IMR-90 (cell line): ENCODE measurements at regions not wholly inside any gene's neighbourhood (a gene's known extent, or its start where the extent isn't known, plus 50 kb on each side); places are given as distances from the start of the nearest gene placed in this dataset.

Experiments used
- ATAC-seq: fragments of 200-7000 bp; cut with Tn5 transposase; 2 replicates; pipeline ENCODE4 v1.9.1; 2020; ENCODE audit warnings: low read depth, mild to moderate bottlenecking, moderate library complexity
- BruUV-seq: library from RNA; stranded (reverse); fragments of 400-500 nt; replicated peaks from 2 replicates; lab custom pipeline; 2021; lab: Mats Ljungman, UMichigan
- CTCF ChIA-PET: fragments of 300-600 bp; formaldehyde crosslinking; extraction: SDS; loops from one replicate; lab custom pipeline; 2021; ENCODE audit warnings: antibody characterized with exemption; lab: Yijun Ruan, JAX
- POLR2A ChIA-PET: fragments of 300-600 bp; sonication (Branson Sonifier 250); formaldehyde crosslinking; loops from one replicate; lab custom pipeline; 2022; ENCODE audit warnings: antibody characterized with exemption; ENCODE audit not compliant: unreplicated experiment; lab: Charles Lee
- DNase-seq: peaks from one replicate; pipeline ENCODE4 v3.0.0; 2013
- H2AFZ ChIP-seq: replicated peaks from 2 replicates; pipeline ENCODE3; 2013; ENCODE audit warnings: low read length, mild to moderate bottlenecking; ENCODE audit not compliant: poor library complexity
- H2AK5ac ChIP-seq: 2 replicates; pipeline ENCODE4 v1.6.1; 2013; ENCODE audit warnings: low read depth, low read length, inconsistent platforms
- H2AK9ac ChIP-seq: replicated peaks from 2 replicates; pipeline ENCODE3; 2013; ENCODE audit warnings: mild to moderate bottlenecking, low read depth, low read length, moderate library complexity; ENCODE audit not compliant: poor library complexity
- H2BK120ac ChIP-seq: 2 replicates; pipeline ENCODE4 v1.6.1; 2013; ENCODE audit warnings: low read depth, low read length, inconsistent platforms
- H2BK15ac ChIP-seq: 3 replicates; pipeline ENCODE4 v1.6.1; 2013; ENCODE audit warnings: low read depth, low read length, inconsistent platforms
- H2BK20ac ChIP-seq: 2 replicates; pipeline ENCODE4 v1.6.1; 2013; ENCODE audit warnings: low read depth, mild to moderate bottlenecking, inconsistent platforms, low read length, moderate library complexity
- H2BK5ac ChIP-seq: 2 replicates; pipeline ENCODE4 v1.6.1; 2013; ENCODE audit warnings: mild to moderate bottlenecking, low read depth, low read length, inconsistent platforms; ENCODE audit not compliant: poor library complexity, severe bottlenecking
- H3K14ac ChIP-seq: replicated peaks from 2 replicates; pipeline ENCODE4 v1.6.1; 2013; ENCODE audit warnings: low read depth, low read length, inconsistent platforms
- H3K18ac ChIP-seq: 2 replicates; pipeline ENCODE4 v1.6.1; 2013; ENCODE audit warnings: low read depth, low read length, control low read depth
- H3K23ac ChIP-seq: 2 replicates; pipeline ENCODE4 v1.6.1; 2013; ENCODE audit warnings: low read depth, low read length, inconsistent platforms
- H3K27ac ChIP-seq: 2 replicates; pipeline ENCODE4 v1.5.1; 2013; ENCODE audit warnings: mild to moderate bottlenecking, control low read depth, low read length; ENCODE audit not compliant: insufficient read depth
- H3K27me3 ChIP-seq: 2 replicates; pipeline ENCODE4 v1.6.1; 2013; ENCODE audit warnings: low read length; ENCODE audit not compliant: control insufficient read depth, insufficient read depth
- H3K36me3 ChIP-seq: 2 replicates; pipeline ENCODE4 v1.6.1; 2013; ENCODE audit warnings: low read length, mixed read lengths; ENCODE audit not compliant: control insufficient read depth, insufficient read depth
- H3K4ac ChIP-seq: 2 replicates; pipeline ENCODE4 v1.6.1; 2013; ENCODE audit warnings: low read depth, low read length, inconsistent platforms
- H3K4me1 ChIP-seq: 2 replicates; pipeline ENCODE4 v1.6.1; 2013; ENCODE audit warnings: low read length, mixed read lengths; ENCODE audit not compliant: control insufficient read depth, insufficient read depth
- H3K4me2 ChIP-seq: 2 replicates; pipeline ENCODE4 v1.6.1; 2013; ENCODE audit warnings: low read depth, mild to moderate bottlenecking, control low read depth, low read length, moderate library complexity
- H3K4me3 ChIP-seq: 2 replicates; pipeline ENCODE4 v1.5.1; 2013; ENCODE audit warnings: low read depth, mild to moderate bottlenecking, control low read depth, low read length, moderate library complexity; ENCODE audit not compliant: insufficient read depth
- H3K56ac ChIP-seq: 2 replicates; pipeline ENCODE4 v1.6.1; 2013; ENCODE audit warnings: low read length, inconsistent platforms; ENCODE audit not compliant: insufficient read depth; ENCODE audit errors: extremely low read depth
- H3K79me1 ChIP-seq, 2 experiments: 2 replicates each; pipeline ENCODE4 v1.6.1; 2013; ENCODE audit warnings: low read length in 2 of 2, inconsistent platforms in 1 of 2, low read depth in 1 of 2
- H3K9ac ChIP-seq: 2 replicates; pipeline ENCODE4 v1.6.1; 2013; ENCODE audit warnings: low read depth, low read length, control low read depth
- H3K9me1 ChIP-seq: 2 replicates; pipeline ENCODE4 v1.6.1; 2013; ENCODE audit warnings: low read length, inconsistent platforms; ENCODE audit not compliant: insufficient read depth
- H3K9me3 ChIP-seq: 2 replicates; pipeline ENCODE4 v1.6.1; 2013; ENCODE audit warnings: low read length; ENCODE audit not compliant: control insufficient read depth, insufficient read depth
- H4K20me1 ChIP-seq: 2 replicates; pipeline ENCODE4 v1.6.1; 2013; ENCODE audit warnings: low read length, inconsistent platforms; ENCODE audit not compliant: insufficient read depth
- H4K5ac ChIP-seq: 2 replicates; pipeline ENCODE4 v1.6.1; 2013; ENCODE audit warnings: mild to moderate bottlenecking, low read depth, low read length, control low read depth
- H4K8ac ChIP-seq, 2 experiments: 2 replicates each; pipeline ENCODE4 v1.6.1; 2013; ENCODE audit warnings: low read depth in 2 of 2, low read length in 2 of 2, control low read depth in 1 of 2, inconsistent platforms in 1 of 2
- H4K91ac ChIP-seq: 2 replicates; pipeline ENCODE4 v1.6.1; 2013; ENCODE audit warnings: low read depth, low read length, inconsistent platforms; ENCODE audit not compliant: insufficient read depth
- RCOR1 ChIP-seq: IDR thresholded peaks from 2 replicates; pipeline ENCODE4 v1.6.1; 2012; ENCODE audit warnings: mild to moderate bottlenecking, low read length, improper control_type of control experiment; ENCODE audit not compliant: insufficient replicate concordance
- USF2 ChIP-seq: fragments of 150-350 bp; IDR thresholded peaks from 2 replicates; pipeline ENCODE4 v1.6.1; 2017; ENCODE audit warnings: mild to moderate bottlenecking, antibody characterized with exemption, low read length, low read depth
- WGBS, 2 experiments: methylation state at CpG; one replicate each; pipeline versions ENCODE4 v1.1.5 to v1.1.7; 2013; ENCODE audit warnings: missing lambda C conversion rate in 2 of 2; ENCODE audit not compliant: insufficient read length in 1 of 2; ENCODE audit errors: extremely low coverage in 2 of 2; 5-methylcytosine and 5-hydroxymethylcytosine counted together
- dilution Hi-C: fragments of 300-500 bp; cut with HindIII; formaldehyde crosslinking; loops from one replicate; pipeline ENCODE4 v1.14.3; 2018; ENCODE audit warnings: low sequenced_read_pairs; ENCODE audit not compliant: unreplicated experiment
- in situ Hi-C: fragments of 300-500 bp; cut with MboI; formaldehyde crosslinking; loops from 3 replicates; pipeline ENCODE4 v1.14.3; 2019; ENCODE audit warnings: low sequenced_read_pairs, inconsistent platforms, mixed read lengths
- intact Hi-C: fragments of 100-400 bp; cut with micrococcal nuclease; formaldehyde crosslinking; loops from 2 replicates; pipeline ENCODE4 v1.10.0; 2022
- TF ChIP-seq, protein P1 (sequence below): conservative IDR thresholded peaks from 2 replicates; pipeline ENCODE4 v1.5.1; 2012; ENCODE audit warnings: mild to moderate bottlenecking, low read depth, low read length, improper control_type of control experiment

DNA sequence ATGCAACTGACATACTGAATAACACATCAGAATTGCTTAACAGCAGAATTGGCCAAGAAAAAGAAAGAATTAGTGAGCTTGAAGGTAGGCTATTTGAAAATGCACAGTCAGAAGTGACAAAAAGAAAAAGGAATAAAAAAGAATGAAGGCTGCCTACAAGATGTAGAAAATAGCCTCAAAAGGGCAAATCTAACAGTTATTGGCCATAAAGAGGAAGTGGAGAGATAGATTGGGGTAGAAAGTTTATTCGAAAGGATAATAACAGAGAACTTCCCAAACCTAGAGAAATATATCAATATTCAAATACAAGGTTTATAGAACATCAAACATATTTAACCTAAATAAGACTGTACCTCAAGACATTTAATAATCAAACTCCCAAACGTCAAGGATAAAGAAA lies 67.5 kb downstream of the ATP6V1G3 start:
- no peak overlapping the region for H3K23ac ChIP-seq
- no peak overlapping the region for H2BK5ac ChIP-seq
- no peak overlapping the region for H2BK20ac ChIP-seq
- ChIA-PET POLR2A (no interaction called here), CTCF (interaction anchor here (0.5 kb wide), 1 partner anchor 59 kb away, joined by 3 read pairs; no protein-coding TSS in a partner anchor)
- no peak for ATAC-seq
- BruUV-seq: no TSS peak
- no peaks in the 10 kb centered on the region for H3K27me3 ChIP-seq
- no peak overlapping the region for H2AK9ac ChIP-seq
- intact Hi-C loops (no loop called here), in situ Hi-C loops (loop anchor here (25.0 kb wide), 1 partner anchor 861 kb away; no protein-coding TSS in a partner anchor), dilution Hi-C loops (no loop called here)
- no CpG with 5 or more reads among the region's 2 CpGs for WGBS, 2 experiments
- H3K4me3 ChIP-seq: no peak overlapping the region
- H4K91ac ChIP-seq: no peak overlapping the region
- H4K8ac ChIP-seq: no peak overlapping the region
- no peak overlapping the region for H3K4ac ChIP-seq
- H3K9me3 ChIP-seq: no peaks in the 10 kb centered on the region
- H3K4me2 ChIP-seq: no peak overlapping the region
- no peaks in the 10 kb centered on the region for H3K79me1 ChIP-seq
- no peak overlapping the region for H3K27ac ChIP-seq
- H4K20me1 ChIP-seq: no peaks in the 10 kb centered on the region
- H2AK5ac ChIP-seq: no peak overlapping the region
- H3K4me1 ChIP-seq: no peaks in the 10 kb centered on the region
- no peak overlapping the region for H4K5ac ChIP-seq
- no peaks in the 10 kb centered on the region for H3K9me1 ChIP-seq
- H3K14ac ChIP-seq: no peak overlapping the region
- no peak for DNase-seq
- no peak overlapping the region for H3K18ac ChIP-seq
- no peak overlapping the region for H2BK120ac ChIP-seq
- no peak overlapping the region for H3K9ac ChIP-seq
- H2BK15ac ChIP-seq: no peak overlapping the region
- no peaks in the 10 kb centered on the region for H3K36me3 ChIP-seq
- TF ChIP-seq, protein P1, sequence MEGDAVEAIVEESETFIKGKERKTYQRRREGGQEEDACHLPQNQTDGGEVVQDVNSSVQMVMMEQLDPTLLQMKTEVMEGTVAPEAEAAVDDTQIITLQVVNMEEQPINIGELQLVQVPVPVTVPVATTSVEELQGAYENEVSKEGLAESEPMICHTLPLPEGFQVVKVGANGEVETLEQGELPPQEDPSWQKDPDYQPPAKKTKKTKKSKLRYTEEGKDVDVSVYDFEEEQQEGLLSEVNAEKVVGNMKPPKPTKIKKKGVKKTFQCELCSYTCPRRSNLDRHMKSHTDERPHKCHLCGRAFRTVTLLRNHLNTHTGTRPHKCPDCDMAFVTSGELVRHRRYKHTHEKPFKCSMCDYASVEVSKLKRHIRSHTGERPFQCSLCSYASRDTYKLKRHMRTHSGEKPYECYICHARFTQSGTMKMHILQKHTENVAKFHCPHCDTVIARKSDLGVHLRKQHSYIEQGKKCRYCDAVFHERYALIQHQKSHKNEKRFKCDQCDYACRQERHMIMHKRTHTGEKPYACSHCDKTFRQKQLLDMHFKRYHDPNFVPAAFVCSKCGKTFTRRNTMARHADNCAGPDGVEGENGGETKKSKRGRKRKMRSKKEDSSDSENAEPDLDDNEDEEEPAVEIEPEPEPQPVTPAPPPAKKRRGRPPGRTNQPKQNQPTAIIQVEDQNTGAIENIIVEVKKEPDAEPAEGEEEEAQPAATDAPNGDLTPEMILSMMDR: no peak
- TF ChIP-seq RCOR1 (no peak), USF2 (no peak)
- H3K56ac ChIP-seq: no peak overlapping the region
- no peak overlapping the region for H2AFZ ChIP-seq
